ENCODE measurements at regions not wholly inside any gene's neighbourhood (a gene's known extent, or its start where the extent isn't known, plus 50 kb on each side); places are given as distances from the start of the nearest gene placed in this dataset.

GRCh38 chr4:147365396-147365795 is 115.5 kb upstream of the EDNRA start:
- TF ChIP-seq POLR2A (IDR thresholded peaks at IDR 0.05; ENCODE audit: low read length) (no peak), GATA1 (IDR thresholded peaks at IDR 0.05; ENCODE audit: low read depth, low read length) (no peak)

All from erythroblast (primary cell).